ENCODE measurements at regions not wholly inside any gene's neighbourhood (a gene's known extent, or its start where the extent isn't known, plus 50 kb on each side); places are given as distances from the start of the nearest gene placed in this dataset.
"Not testable (repeated sequence)": the region's sequence is repeated elsewhere in the genome, so short reads cannot be mapped to it uniquely, and the experiment has no call there.

GRCh38 chrX:128992107-128992971 is 531.0 kb downstream of the SMARCA1 start:
- in situ Hi-C loops (cut with MboI; ENCODE audit: low sequenced_read_pairs, unreplicated experiment), result no loop called here
- no peak for TF ChIP-seq CTCF (IDR thresholded peaks at IDR 0.05; ENCODE audit: borderline replicate concordance, control extremely low read depth, extremely low read depth, insufficient read depth, missing control alignments)
- no peak for DNase-seq (ENCODE audit: low spot score)

- peak; percentile 46 for TF ChIP-seq CTCF (IDR thresholded peaks at IDR 0.05; ENCODE audit: borderline replicate concordance, control extremely low read depth, extremely low read depth, insufficient read depth, missing control alignments)
- peak; percentile 17 for DNase-seq (ENCODE audit: low spot score)
- in situ Hi-C loops (cut with MboI; ENCODE audit: low sequenced_read_pairs, unreplicated experiment), result no loop called here
These were observed 547.5 kb downstream of the SMARCA1 start for GRCh38 chrX:128975745-128976144.

- no peak for DNase-seq (ENCODE audit: low spot score)
- in situ Hi-C loops (cut with MboI; ENCODE audit: low sequenced_read_pairs, unreplicated experiment), result no loop called here
These were observed 550.3 kb downstream of the SMARCA1 start for GRCh38 chrX:128973033-128973432.

GRCh38 chrX:128961290-128961689 is 562.0 kb downstream of the SMARCA1 start:
- in situ Hi-C loops (cut with MboI; ENCODE audit: low sequenced_read_pairs, unreplicated experiment), result no loop called here
- no peak for TF ChIP-seq CTCF (IDR thresholded peaks at IDR 0.05; ENCODE audit: borderline replicate concordance, control extremely low read depth, extremely low read depth, insufficient read depth, missing control alignments)

More at GRCh38 chrX:128973033-128973432, 550.3 kb downstream of the SMARCA1 start:
- no peak for TF ChIP-seq CTCF (IDR thresholded peaks at IDR 0.05; ENCODE audit: borderline replicate concordance, control extremely low read depth, extremely low read depth, insufficient read depth, missing control alignments)

GRCh38 chrX:128954697-128955096 is 568.6 kb downstream of the SMARCA1 start:
- DNase-seq (ENCODE audit: low spot score); in situ Hi-C loops (cut with MboI; ENCODE audit: low sequenced_read_pairs, unreplicated experiment): not testable (repeated sequence)

More at GRCh38 chrX:128961290-128961689, 562.0 kb downstream of the SMARCA1 start:
- no peak for DNase-seq (ENCODE audit: low spot score)

GRCh38 chrX:128931071-128931470 is 592.2 kb downstream of the SMARCA1 start:
- no peak for TF ChIP-seq CTCF (IDR thresholded peaks at IDR 0.05; ENCODE audit: borderline replicate concordance, control extremely low read depth, extremely low read depth, insufficient read depth, missing control alignments)
- in situ Hi-C loops (cut with MboI; ENCODE audit: low sequenced_read_pairs, unreplicated experiment), result no loop called here
- no peak for DNase-seq (ENCODE audit: low spot score)

- no peak for DNase-seq (ENCODE audit: low spot score)
These were observed 593.8 kb downstream of the SMARCA1 start for GRCh38 chrX:128929271-128930057.

More at GRCh38 chrX:128929271-128930057, 593.8 kb downstream of the SMARCA1 start:
- TF ChIP-seq CTCF (IDR thresholded peaks at IDR 0.05; ENCODE audit: borderline replicate concordance, control extremely low read depth, extremely low read depth, insufficient read depth, missing control alignments), result no peak
- in situ Hi-C loops (cut with MboI; ENCODE audit: low sequenced_read_pairs, unreplicated experiment), result no loop called here

Data from GM13976 (cell line).